K562 (cell line): ENCODE measurements at regions not wholly inside any gene's neighbourhood (a gene's known extent, or its start where the extent isn't known, plus 50 kb on each side); places are given as distances from the start of the nearest gene placed in this dataset.

Experiments used
- ATAC-seq: fragments of 200-7000 bp; cut with Tn5 transposase; 3 replicates; pipeline ENCODE4 v1.9.1; 2020; ENCODE audit warnings: moderate library complexity
- BruUV-seq: library from RNA; stranded (reverse); fragments of 400-500 nt; replicated peaks from 2 replicates; lab custom pipeline; 2021; lab: Mats Ljungman, UMichigan
- CTCF ChIA-PET: fragments of 300-600 bp; formaldehyde crosslinking; extraction: SDS; loops from one replicate; lab custom pipeline; 2021; ENCODE audit warnings: low intra/inter-chr PET ratio; lab: Yijun Ruan, JAX
- POLR2A ChIA-PET: fragments of 300-600, 350-650 bp; sonication (Branson Sonifier 250); formaldehyde crosslinking; extraction: SDS; loops from one replicate; lab custom pipeline; 2021; ENCODE audit warnings: antibody characterized with exemption, inconsistent platforms; lab: Yijun Ruan, JAX
- DNase-seq, 4 experiments: peaks; one replicate each; pipeline versions ENCODE4 v3.0.0 to v3.0.0-alpha.2; 2011 to 2018; ENCODE audit warnings: low spot score in 3 of 4, mixed read lengths in 3 of 4; ENCODE audit errors: extremely low read depth in 1 of 4
- FAIRE-seq: peaks from 2 replicates; lab custom pipeline; 2011; peaks lifted over from hg19 to GRCh38; lab: Jason Lieb, UNC
- H2AFZ ChIP-seq: 2 replicates; pipeline ENCODE4 v1.6.0; 2011; ENCODE audit warnings: low read depth, low read length, control low read depth, inconsistent platforms
- H3K27ac ChIP-seq: fragments of 200-600 bp; 3 replicates; pipeline ENCODE4 v1.8.0; 2011; ENCODE audit warnings: low read depth, mild to moderate bottlenecking, control low read depth, inconsistent platforms, low read length, moderate library complexity, mixed read lengths; ENCODE audit errors: extremely low read depth
- H3K27me3 ChIP-seq, 2 experiments: fragments of 300-600 bp in 1 of 2; 2 replicates in 1 of 2; 3 replicates in 1 of 2; pipeline versions ENCODE4 v1.6.0 to v1.8.0; 2011; ENCODE audit warnings: inconsistent platforms in 2 of 2, low read length in 2 of 2, mild to moderate bottlenecking in 1 of 2, mixed read lengths in 1 of 2, moderate library complexity in 1 of 2; ENCODE audit not compliant: control insufficient read depth in 2 of 2, insufficient read depth in 2 of 2
- H3K36me3 ChIP-seq: fragments of 300-600 bp; 3 replicates; pipeline ENCODE4 v1.8.0; 2011; ENCODE audit warnings: mild to moderate bottlenecking, low read length, inconsistent platforms; ENCODE audit not compliant: control insufficient read depth, insufficient read depth
- H3K4me1 ChIP-seq, 2 experiments: fragments of 200-600 bp in 1 of 2; replicated peaks in 1 of 2; 2 replicates in 1 of 2; 3 replicates in 1 of 2; pipeline versions ENCODE4 v1.5.1 to v1.8.0; 2011; ENCODE audit warnings: inconsistent platforms in 2 of 2, low read length in 2 of 2, mild to moderate bottlenecking in 1 of 2, mixed read lengths in 1 of 2, moderate library complexity in 1 of 2; ENCODE audit not compliant: control insufficient read depth in 2 of 2, insufficient read depth in 2 of 2
- H3K4me2 ChIP-seq: 2 replicates; pipeline ENCODE4 v1.6.1; 2011; ENCODE audit warnings: low read length, control low read depth, inconsistent platforms, mixed read lengths; ENCODE audit not compliant: insufficient read depth
- H3K4me3 ChIP-seq: fragments of 200-600 bp; sonication (generic), shearing (Covaris generic); 2 replicates; pipeline ENCODE4 v1.5.1; 2016; ENCODE audit warnings: control low read depth, inconsistent platforms
- H3K79me2 ChIP-seq: fragments of 200-600 bp; 3 replicates; pipeline ENCODE4 v1.8.0; 2011; ENCODE audit warnings: low read length, inconsistent platforms; ENCODE audit not compliant: control insufficient read depth, insufficient read depth
- H3K9ac ChIP-seq, 2 experiments: 2 replicates each; pipeline versions ENCODE4 v1.6.0 to v1.6.1; 2011; ENCODE audit warnings: low read depth in 2 of 2, low read length in 2 of 2, control low read depth in 1 of 2, inconsistent platforms in 1 of 2, mild to moderate bottlenecking in 1 of 2, mixed read lengths in 1 of 2; ENCODE audit not compliant: insufficient read depth in 1 of 2
- H3K9me1 ChIP-seq: one replicate; pipeline ENCODE4 v1.6.0; 2011; ENCODE audit warnings: inconsistent platforms, mild to moderate bottlenecking, low read length, moderate library complexity; ENCODE audit not compliant: control insufficient read depth, insufficient read depth
- H3K9me3 ChIP-seq: replicated peaks from 2 replicates; pipeline ENCODE4 v1.5.1; 2011; ENCODE audit warnings: low read depth, low read length, inconsistent platforms; ENCODE audit not compliant: control insufficient read depth, insufficient read depth
- H4K20me1 ChIP-seq: replicated peaks from 2 replicates; pipeline ENCODE4 v1.6.1; 2011; ENCODE audit warnings: low read length, inconsistent platforms, mixed read lengths; ENCODE audit not compliant: control insufficient read depth, insufficient read depth
- BRD4 ChIP-seq: fragments of 200-600 bp; sonication (generic); IDR thresholded peaks from 2 replicates; pipeline ENCODE4 v1.6.1; 2017; ENCODE audit warnings: inconsistent platforms
- CREM ChIP-seq: IDR thresholded peaks from 2 replicates; pipeline ENCODE4 v1.6.1; 2014; ENCODE audit warnings: antibody characterized with exemption, low read depth
- HLTF ChIP-seq: fragments of 450-650 bp; IDR thresholded peaks from 2 replicates; pipeline ENCODE4 v1.6.1; 2016
- JUND ChIP-seq, 2 experiments: IDR thresholded peaks; 2 replicates in 1 of 2; 3 replicates in 1 of 2; pipeline ENCODE4 v1.6.1; 2011; ENCODE audit warnings: borderline replicate concordance in 2 of 2, low read depth in 2 of 2, low read length in 2 of 2, improper control_type of control experiment in 1 of 2, missing biosample characterization in 1 of 2, missing genetic modification characterization in 1 of 2, missing genetic modification reagents in 1 of 2
- MIER1 ChIP-seq: fragments of 450-650 bp; IDR thresholded peaks from 2 replicates; pipeline ENCODE4 v1.6.1; 2016; ENCODE audit warnings: antibody characterized with exemption, mild to moderate bottlenecking, low read depth
- MYNN ChIP-seq, 2 experiments: sonication (generic); formaldehyde crosslinking in 1 of 2; IDR thresholded peaks; 2 replicates each; pipeline versions ENCODE4 v1.5.0 to v1.6.1; 2016 to 2020; ENCODE audit warnings: antibody characterized with exemption in 1 of 2, missing genetic modification reagents in 1 of 2
- POLR2H ChIP-seq: IDR thresholded peaks from 2 replicates; pipeline ENCODE4 v1.6.1; 2016; ENCODE audit warnings: missing genetic modification characterization, low read depth, mild to moderate bottlenecking, control low read depth, missing compliant biosample characterization, moderate library complexity
- SPI1 ChIP-seq: IDR thresholded peaks from 2 replicates; pipeline ENCODE4 v1.6.1; 2011; ENCODE audit warnings: low read depth, low read length, control low read depth, borderline replicate concordance
- ZFP30 ChIP-seq: fragments of 250-450 bp; sonication (Bioruptor Pico); IDR thresholded peaks from 2 replicates; pipeline ENCODE4 v1.8.0; 2022; ENCODE audit warnings: moderate library complexity, mild to moderate bottlenecking, inconsistent platforms, borderline replicate concordance
- ZNF121 ChIP-seq: sonication (generic); formaldehyde crosslinking; conservative IDR thresholded peaks from 2 replicates; pipeline ENCODE4 v1.8.0; 2022; ENCODE audit warnings: missing genetic modification reagents
- WGBS: fragments of 100-300 bp; shearing (Covaris generic); methylation state at CpG from one replicate; pipeline ENCODE4 v1.1.6; 2016; ENCODE audit warnings: low coverage, mixed read lengths; ENCODE audit not compliant: insufficient coverage; ENCODE audit errors: missing lambda C conversion rate; 5-methylcytosine and 5-hydroxymethylcytosine counted together
- in situ Hi-C: fragments of 300-500 bp; cut with MboI; formaldehyde crosslinking; loops from 4 replicates; pipeline ENCODE4 v1.15.0; 2018; ENCODE audit warnings: inconsistent platforms, mixed read lengths
- intact Hi-C: fragments of 100-400 bp; cut with micrococcal nuclease; formaldehyde crosslinking; loops from 2 replicates; pipeline ENCODE4 v1.14.2; 2022
- TF ChIP-seq, protein P1 (sequence below): fragments of 150-350 bp; conservative IDR thresholded peaks from 2 replicates; pipeline ENCODE4 v1.6.1; 2014; ENCODE audit warnings: low read length
- TF ChIP-seq, protein P2 (sequence below): fragments of 450-650 bp; IDR thresholded peaks from 2 replicates; pipeline ENCODE4 v1.6.1; 2016; ENCODE audit warnings: mild to moderate bottlenecking
- TF ChIP-seq, protein P3 (sequence below): fragments of 450-650 bp; IDR thresholded peaks from 2 replicates; pipeline ENCODE4 v1.6.1; 2016; ENCODE audit warnings: antibody characterized with exemption
- TF ChIP-seq, protein P4 (sequence below): sonication (generic); formaldehyde crosslinking; IDR thresholded peaks from 2 replicates; pipeline ENCODE4 v1.8.1; 2022; ENCODE audit warnings: missing genetic modification reagents

DNA sequence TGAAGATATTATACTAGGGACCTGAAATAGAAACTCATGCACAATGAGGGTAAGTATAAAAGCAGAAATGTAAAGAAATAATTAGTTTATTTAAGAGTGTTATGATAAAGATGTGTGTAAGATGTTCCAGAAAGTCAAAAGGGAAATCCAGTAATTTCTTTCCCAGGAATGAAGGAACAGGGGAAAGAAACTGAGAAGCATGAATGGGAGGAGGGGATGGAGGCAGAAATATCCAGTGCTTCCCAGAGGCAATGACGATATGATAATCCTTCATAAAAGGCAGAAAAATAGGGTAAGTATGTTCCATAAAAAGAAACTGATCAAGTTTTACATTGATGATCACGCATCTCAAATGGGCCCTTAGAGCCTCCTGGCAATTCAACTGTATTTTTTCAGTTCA, 120.7 kb upstream of the LPAR1 start:
- FAIRE-seq, result no peak
- TF ChIP-seq ZFP30 (no peak), POLR2H (tag) (no peak), MYNN (IDR thresholded peaks at IDR 0.05) (no peak), MYNN (CRISPR knock-in tag; IDR thresholded peaks at IDR 0.05) (no peak), HLTF (no peak), CREM (no peak), JUND (IDR thresholded peaks at IDR 0.05; ENCODE audit: borderline replicate concordance, low read depth, low read length) (no peak), JUND (tag; IDR thresholded peaks at IDR 0.05; ENCODE audit: borderline replicate concordance, low read depth, low read length) (no peak), SPI1 (no peak), MIER1 (no peak), ZNF121 (CRISPR knock-in tag) (no peak), BRD4 (no peak)
- TF ChIP-seq, protein P1, sequence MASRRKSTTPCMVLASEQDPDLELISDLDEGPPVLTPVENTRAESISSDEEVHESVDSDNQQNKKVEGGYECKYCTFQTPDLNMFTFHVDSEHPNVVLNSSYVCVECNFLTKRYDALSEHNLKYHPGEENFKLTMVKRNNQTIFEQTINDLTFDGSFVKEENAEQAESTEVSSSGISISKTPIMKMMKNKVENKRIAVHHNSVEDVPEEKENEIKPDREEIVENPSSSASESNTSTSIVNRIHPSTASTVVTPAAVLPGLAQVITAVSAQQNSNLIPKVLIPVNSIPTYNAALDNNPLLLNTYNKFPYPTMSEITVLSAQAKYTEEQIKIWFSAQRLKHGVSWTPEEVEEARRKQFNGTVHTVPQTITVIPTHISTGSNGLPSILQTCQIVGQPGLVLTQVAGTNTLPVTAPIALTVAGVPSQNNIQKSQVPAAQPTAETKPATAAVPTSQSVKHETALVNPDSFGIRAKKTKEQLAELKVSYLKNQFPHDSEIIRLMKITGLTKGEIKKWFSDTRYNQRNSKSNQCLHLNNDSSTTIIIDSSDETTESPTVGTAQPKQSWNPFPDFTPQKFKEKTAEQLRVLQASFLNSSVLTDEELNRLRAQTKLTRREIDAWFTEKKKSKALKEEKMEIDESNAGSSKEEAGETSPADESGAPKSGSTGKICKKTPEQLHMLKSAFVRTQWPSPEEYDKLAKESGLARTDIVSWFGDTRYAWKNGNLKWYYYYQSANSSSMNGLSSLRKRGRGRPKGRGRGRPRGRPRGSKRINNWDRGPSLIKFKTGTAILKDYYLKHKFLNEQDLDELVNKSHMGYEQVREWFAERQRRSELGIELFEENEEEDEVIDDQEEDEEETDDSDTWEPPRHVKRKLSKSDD, result no peak
- TF ChIP-seq, protein P2, sequence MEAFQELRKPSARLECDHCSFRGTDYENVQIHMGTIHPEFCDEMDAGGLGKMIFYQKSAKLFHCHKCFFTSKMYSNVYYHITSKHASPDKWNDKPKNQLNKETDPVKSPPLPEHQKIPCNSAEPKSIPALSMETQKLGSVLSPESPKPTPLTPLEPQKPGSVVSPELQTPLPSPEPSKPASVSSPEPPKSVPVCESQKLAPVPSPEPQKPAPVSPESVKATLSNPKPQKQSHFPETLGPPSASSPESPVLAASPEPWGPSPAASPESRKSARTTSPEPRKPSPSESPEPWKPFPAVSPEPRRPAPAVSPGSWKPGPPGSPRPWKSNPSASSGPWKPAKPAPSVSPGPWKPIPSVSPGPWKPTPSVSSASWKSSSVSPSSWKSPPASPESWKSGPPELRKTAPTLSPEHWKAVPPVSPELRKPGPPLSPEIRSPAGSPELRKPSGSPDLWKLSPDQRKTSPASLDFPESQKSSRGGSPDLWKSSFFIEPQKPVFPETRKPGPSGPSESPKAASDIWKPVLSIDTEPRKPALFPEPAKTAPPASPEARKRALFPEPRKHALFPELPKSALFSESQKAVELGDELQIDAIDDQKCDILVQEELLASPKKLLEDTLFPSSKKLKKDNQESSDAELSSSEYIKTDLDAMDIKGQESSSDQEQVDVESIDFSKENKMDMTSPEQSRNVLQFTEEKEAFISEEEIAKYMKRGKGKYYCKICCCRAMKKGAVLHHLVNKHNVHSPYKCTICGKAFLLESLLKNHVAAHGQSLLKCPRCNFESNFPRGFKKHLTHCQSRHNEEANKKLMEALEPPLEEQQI, result no peak
- TF ChIP-seq, protein P3, sequence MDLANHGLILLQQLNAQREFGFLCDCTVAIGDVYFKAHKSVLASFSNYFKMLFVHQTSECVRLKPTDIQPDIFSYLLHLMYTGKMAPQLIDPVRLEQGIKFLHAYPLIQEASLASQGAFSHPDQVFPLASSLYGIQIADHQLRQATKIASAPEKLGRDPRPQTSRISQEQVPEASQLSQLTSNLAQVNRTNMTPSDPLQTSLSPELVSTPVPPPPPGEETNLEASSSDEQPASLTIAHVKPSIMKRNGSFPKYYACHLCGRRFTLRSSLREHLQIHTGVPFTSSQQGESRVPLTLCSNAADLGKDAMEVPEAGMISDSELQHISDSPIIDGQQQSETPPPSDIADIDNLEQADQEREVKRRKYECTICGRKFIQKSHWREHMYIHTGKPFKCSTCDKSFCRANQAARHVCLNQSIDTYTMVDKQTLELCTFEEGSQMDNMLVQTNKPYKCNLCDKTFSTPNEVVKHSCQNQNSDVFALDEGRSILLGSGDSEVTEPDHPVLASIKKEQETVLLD, result no peak
- TF ChIP-seq, protein P4, sequence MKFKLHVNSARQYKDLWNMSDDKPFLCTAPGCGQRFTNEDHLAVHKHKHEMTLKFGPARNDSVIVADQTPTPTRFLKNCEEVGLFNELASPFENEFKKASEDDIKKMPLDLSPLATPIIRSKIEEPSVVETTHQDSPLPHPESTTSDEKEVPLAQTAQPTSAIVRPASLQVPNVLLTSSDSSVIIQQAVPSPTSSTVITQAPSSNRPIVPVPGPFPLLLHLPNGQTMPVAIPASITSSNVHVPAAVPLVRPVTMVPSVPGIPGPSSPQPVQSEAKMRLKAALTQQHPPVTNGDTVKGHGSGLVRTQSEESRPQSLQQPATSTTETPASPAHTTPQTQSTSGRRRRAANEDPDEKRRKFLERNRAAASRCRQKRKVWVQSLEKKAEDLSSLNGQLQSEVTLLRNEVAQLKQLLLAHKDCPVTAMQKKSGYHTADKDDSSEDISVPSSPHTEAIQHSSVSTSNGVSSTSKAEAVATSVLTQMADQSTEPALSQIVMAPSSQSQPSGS, result no peak

More for the DNA sequence above, 120.7 kb upstream of the LPAR1 start:
- H3K27ac ChIP-seq, result no peak overlapping the region
- no peak for ATAC-seq
- no TSS peak for BruUV-seq
- ChIA-PET POLR2A (no interaction called here), CTCF (no interaction called here)
- no peak for DNase-seq
- intact Hi-C loops (loop anchor here (10.0 kb wide), 1 partner anchor 86 kb away; no protein-coding TSS in a partner anchor), in situ Hi-C loops (no loop called here)
- no peaks in the 10 kb centered on the region for H3K9me3 ChIP-seq
- no peak overlapping the region for H2AFZ ChIP-seq
- H3K36me3 ChIP-seq, result no peaks in the 10 kb centered on the region
- H3K27me3 ChIP-seq, result no peaks in the 10 kb centered on the region
- H3K79me2 ChIP-seq, result no peaks in the 10 kb centered on the region
- H3K9ac ChIP-seq, result no peak overlapping the region
- H3K9me1 ChIP-seq, result no peaks in the 10 kb centered on the region
- H4K20me1 ChIP-seq, result no peaks in the 10 kb centered on the region
- no peak overlapping the region for H3K4me3 ChIP-seq
- no peaks in the 10 kb centered on the region for H3K4me1 ChIP-seq
- no peak overlapping the region for H3K4me2 ChIP-seq
- 0% methylated on average over 2 of the region's 2 CpGs for WGBS
